ENCODE measurements at regions not wholly inside any gene's neighbourhood (a gene's known extent, or its start where the extent isn't known, plus 50 kb on each side); places are given as distances from the start of the nearest gene placed in this dataset.

- no peak overlapping the region for H3K27ac ChIP-seq
- TF ChIP-seq CTCF (conservative IDR thresholded peaks at IDR 0.05) = no peak
Observed at GRCh38 chr2:122451697-122452096, 696.2 kb downstream of the TSN start.

- no peak for TF ChIP-seq CTCF (conservative IDR thresholded peaks at IDR 0.05)
- H3K27ac ChIP-seq = no peak overlapping the region
Observed at GRCh38 chr2:122469147-122469546, 713.7 kb downstream of the TSN start.

- TF ChIP-seq CTCF (conservative IDR thresholded peaks at IDR 0.05) = no peak
- H3K27ac ChIP-seq = no peak overlapping the region
Observed at GRCh38 chr2:122471753-122472152, 716.3 kb downstream of the TSN start.

- no peak for TF ChIP-seq CTCF (conservative IDR thresholded peaks at IDR 0.05)
- no peak overlapping the region for H3K27ac ChIP-seq
Observed at GRCh38 chr2:122478117-122478516, 722.7 kb downstream of the TSN start.

GRCh38 chr2:122478771-122479170 is 723.3 kb downstream of the TSN start:
- no peak for TF ChIP-seq CTCF (conservative IDR thresholded peaks at IDR 0.05)
- no peak overlapping the region for H3K27ac ChIP-seq

- TF ChIP-seq CTCF (conservative IDR thresholded peaks at IDR 0.05) = no peak
Observed at GRCh38 chr2:122480501-122481243, 725.2 kb downstream of the TSN start.

GRCh38 chr2:122481244-122481622 is 725.8 kb downstream of the TSN start:
- H3K27ac ChIP-seq = no peak overlapping the region
- no peak for TF ChIP-seq CTCF (conservative IDR thresholded peaks at IDR 0.05)

More at GRCh38 chr2:122480501-122481243, 725.2 kb downstream of the TSN start:
- H3K27ac ChIP-seq = no peak overlapping the region

All from VCaP (cell line).